A673 (cell line): ENCODE measurements at regions not wholly inside any gene's neighbourhood (a gene's known extent, or its start where the extent isn't known, plus 50 kb on each side); places are given as distances from the start of the nearest gene placed in this dataset.
"Not testable (repeated sequence)": the region's sequence is repeated elsewhere in the genome, so short reads cannot be mapped to it uniquely, and the experiment has no call there.

Source experiments
- BruUV-seq: library from RNA; stranded (reverse); fragments of 400-500 nt; replicated peaks from 2 replicates; lab custom pipeline; 2021; lab: Mats Ljungman, UMichigan
- CTCF ChIA-PET: fragments of 300-600 bp; sonication (Branson Sonifier 250); formaldehyde crosslinking; loops from one replicate; lab custom pipeline; 2022; ENCODE audit warnings: antibody characterized with exemption; lab: Charles Lee
- POLR2A ChIA-PET: fragments of 300-600 bp; sonication (Branson Sonifier 250); formaldehyde crosslinking; loops from one replicate; lab custom pipeline; 2022; ENCODE audit warnings: antibody characterized with exemption; ENCODE audit not compliant: low non-redundant PET; lab: Charles Lee
- DNase-seq: peaks from one replicate; pipeline ENCODE4 v3.0.0-alpha.2; 2015; ENCODE audit warnings: low spot score
- H3K27ac ChIP-seq: fragments of 200-600 bp; sonication (generic); 2 replicates; pipeline ENCODE4 v1.5.1; 2016; ENCODE audit warnings: mixed run types, low read depth, mild to moderate bottlenecking, mixed read lengths, antibody characterized with exemption, low read length; ENCODE audit not compliant: poor library complexity, severe bottlenecking
- H3K27me3 ChIP-seq: fragments of 200-600 bp; sonication (generic); replicated peaks from 2 replicates; pipeline ENCODE4 v1.6.1; 2017; ENCODE audit warnings: mixed run types, low read depth, mild to moderate bottlenecking, mixed read lengths, antibody characterized with exemption, low read length; ENCODE audit not compliant: insufficient read depth, poor library complexity
- H3K36me3 ChIP-seq: fragments of 200-600 bp; sonication (generic); 2 replicates; pipeline ENCODE4 v1.6.1; 2016; ENCODE audit warnings: mixed run types, mild to moderate bottlenecking, mixed read lengths, antibody characterized with exemption, low read length; ENCODE audit not compliant: insufficient read depth, poor library complexity, severe bottlenecking
- H3K4me1 ChIP-seq: fragments of 200-600 bp; sonication (generic); 2 replicates; pipeline ENCODE4 v1.6.1; 2017; ENCODE audit warnings: mixed run types, mild to moderate bottlenecking, mixed read lengths, antibody characterized with exemption, low read length; ENCODE audit not compliant: insufficient read depth, poor library complexity, severe bottlenecking
- H3K4me3 ChIP-seq: fragments of 200-600 bp; sonication (generic); 2 replicates; pipeline ENCODE4 v1.5.1; 2016; ENCODE audit warnings: low read depth, mixed run types, mild to moderate bottlenecking, mixed read lengths, low read length; ENCODE audit not compliant: poor library complexity, severe bottlenecking
- H3K9me3 ChIP-seq: fragments of 200-600 bp; sonication (generic); 2 replicates; pipeline ENCODE4 v1.6.1; 2016; ENCODE audit warnings: mixed run types, low read depth, mild to moderate bottlenecking, mixed read lengths, antibody characterized with exemption, low read length; ENCODE audit not compliant: poor library complexity, severe bottlenecking
- EZH2 ChIP-seq: fragments of 200-600 bp; sonication (generic); IDR thresholded peaks from 2 replicates; pipeline ENCODE4 v1.6.1; 2017; ENCODE audit warnings: borderline replicate concordance, low read depth, mild to moderate bottlenecking, mixed read lengths, antibody characterized with exemption, low read length; ENCODE audit not compliant: poor library complexity, severe bottlenecking
- intact Hi-C: fragments of 100-400 bp; cut with micrococcal nuclease; formaldehyde crosslinking; loops from one replicate; pipeline ENCODE4 v1.10.0; 2022; ENCODE audit not compliant: unreplicated experiment
- TF ChIP-seq, protein P1 (sequence below): fragments of 300-800, 200-600 bp; sonication (generic); conservative IDR thresholded peaks from 2 replicates; pipeline ENCODE4 v1.5.1; 2017; ENCODE audit warnings: low read depth, mild to moderate bottlenecking, antibody characterized with exemption, low read length, moderate library complexity, mixed read lengths

DNA sequence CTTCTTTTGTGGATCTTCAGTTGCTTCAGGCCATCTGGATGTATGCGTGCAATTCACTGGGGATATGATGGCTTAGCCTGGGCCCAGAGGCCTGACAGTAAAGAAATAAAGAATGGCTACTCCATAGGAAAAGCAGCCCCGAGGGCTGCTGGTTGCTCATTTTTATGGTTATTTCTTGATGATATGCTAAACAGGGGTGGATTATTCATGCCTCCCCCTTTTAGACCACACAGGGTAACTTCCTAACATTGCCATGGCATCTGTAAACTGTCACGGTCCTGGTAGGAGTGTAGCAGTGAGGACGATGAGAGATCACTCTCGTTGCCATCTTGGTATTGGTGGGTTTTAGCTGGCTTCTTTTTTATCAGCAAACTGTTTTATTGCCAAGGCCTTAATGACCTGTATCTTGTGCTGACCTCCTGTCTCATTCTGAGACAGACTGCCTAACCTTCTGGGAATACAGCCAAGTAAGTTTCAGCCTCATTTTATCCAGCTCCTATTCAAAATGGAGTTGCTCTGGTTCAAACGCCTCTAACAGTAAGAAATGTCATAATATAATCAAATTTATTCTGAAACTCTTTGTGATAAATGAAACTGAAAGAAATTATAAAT is 60.5 kb downstream of the DSEL start:
- no peaks in the 10 kb centered on the region for H3K36me3 ChIP-seq
- DNase-seq = peak; percentile 14
- no peak overlapping the region for H3K4me3 ChIP-seq
- TF ChIP-seq, protein P1, sequence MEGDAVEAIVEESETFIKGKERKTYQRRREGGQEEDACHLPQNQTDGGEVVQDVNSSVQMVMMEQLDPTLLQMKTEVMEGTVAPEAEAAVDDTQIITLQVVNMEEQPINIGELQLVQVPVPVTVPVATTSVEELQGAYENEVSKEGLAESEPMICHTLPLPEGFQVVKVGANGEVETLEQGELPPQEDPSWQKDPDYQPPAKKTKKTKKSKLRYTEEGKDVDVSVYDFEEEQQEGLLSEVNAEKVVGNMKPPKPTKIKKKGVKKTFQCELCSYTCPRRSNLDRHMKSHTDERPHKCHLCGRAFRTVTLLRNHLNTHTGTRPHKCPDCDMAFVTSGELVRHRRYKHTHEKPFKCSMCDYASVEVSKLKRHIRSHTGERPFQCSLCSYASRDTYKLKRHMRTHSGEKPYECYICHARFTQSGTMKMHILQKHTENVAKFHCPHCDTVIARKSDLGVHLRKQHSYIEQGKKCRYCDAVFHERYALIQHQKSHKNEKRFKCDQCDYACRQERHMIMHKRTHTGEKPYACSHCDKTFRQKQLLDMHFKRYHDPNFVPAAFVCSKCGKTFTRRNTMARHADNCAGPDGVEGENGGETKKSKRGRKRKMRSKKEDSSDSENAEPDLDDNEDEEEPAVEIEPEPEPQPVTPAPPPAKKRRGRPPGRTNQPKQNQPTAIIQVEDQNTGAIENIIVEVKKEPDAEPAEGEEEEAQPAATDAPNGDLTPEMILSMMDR = no peak
- TF ChIP-seq EZH2 = no peak
- POLR2A ChIA-PET = no interaction called here
- no TSS peak for BruUV-seq
- CTCF ChIA-PET = no interaction called here
- intact Hi-C loops = no loop called here
- no peaks in the 10 kb centered on the region for H3K4me1 ChIP-seq
- H3K27me3 ChIP-seq = no peaks in the 10 kb centered on the region
- H3K9me3 ChIP-seq = peaks cover 7% of the 10 kb centered on the region
- no peak overlapping the region for H3K27ac ChIP-seq

DNA sequence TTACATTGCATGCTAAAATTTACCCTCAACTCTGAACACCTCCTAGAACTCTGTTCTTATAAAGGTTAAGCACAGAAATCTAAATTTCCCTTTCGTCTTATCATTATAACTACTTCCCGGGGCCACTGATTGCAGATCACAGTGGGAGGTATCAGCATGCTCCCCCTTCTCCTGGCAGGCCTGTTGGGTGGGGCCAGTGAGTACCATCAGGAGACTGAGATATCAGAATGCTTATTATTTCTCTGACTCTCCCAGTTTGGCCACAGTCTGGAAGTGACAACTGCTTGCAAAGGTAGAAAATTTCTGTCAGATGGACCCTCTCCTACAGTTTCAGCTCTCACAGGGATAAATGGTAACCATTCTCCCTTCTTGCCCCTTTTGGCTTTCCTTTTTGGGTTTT is 62.6 kb downstream of the DSEL start:
- TF ChIP-seq, protein P1 = no peak
- TF ChIP-seq EZH2 = no peak
- Histone ChIP-seq H3K4me1 (no peaks in the 10 kb centered on the region), H3K27ac (no peak overlapping the region), H3K9me3 (no peaks in the 10 kb centered on the region), H3K27me3 (no peaks in the 10 kb centered on the region), H3K36me3 (no peaks in the 10 kb centered on the region), H3K4me3 (no peak overlapping the region)
- ChIA-PET POLR2A (no interaction called here), CTCF (no interaction called here)
- peak; percentile 33 for DNase-seq
- intact Hi-C loops = no loop called here
- BruUV-seq = no TSS peak

DNA sequence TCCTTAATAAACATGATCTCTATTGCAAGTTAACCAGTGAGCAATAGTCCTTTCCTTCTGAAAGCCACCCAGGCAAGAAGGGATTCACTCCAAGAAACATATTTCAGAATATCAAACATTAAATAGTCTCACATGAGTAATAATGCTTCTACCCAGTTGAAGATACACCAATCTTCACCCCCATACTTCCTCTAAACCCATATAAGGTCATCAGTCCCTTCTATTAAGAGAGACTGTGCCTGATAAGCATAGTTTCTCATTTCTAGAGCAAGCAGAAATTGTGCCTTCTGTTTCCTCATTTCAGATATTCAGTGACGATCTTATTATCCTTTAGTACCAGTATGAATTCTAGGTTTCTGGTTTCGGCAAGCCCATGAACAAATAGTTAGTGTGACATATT is 64.6 kb downstream of the DSEL start:
- TF ChIP-seq EZH2 = no peak
- TF ChIP-seq, protein P1 = no peak
- no peak overlapping the region for H3K4me3 ChIP-seq
- DNase-seq = no peak
- H3K4me1 ChIP-seq = no peaks in the 10 kb centered on the region
- intact Hi-C loops = no loop called here
- H3K27ac ChIP-seq = no peak overlapping the region
- ChIA-PET CTCF (no interaction called here), POLR2A (no interaction called here)
- H3K9me3 ChIP-seq = no peaks in the 10 kb centered on the region
- no TSS peak for BruUV-seq
- H3K27me3 ChIP-seq = no peaks in the 10 kb centered on the region
- no peaks in the 10 kb centered on the region for H3K36me3 ChIP-seq

DNA sequence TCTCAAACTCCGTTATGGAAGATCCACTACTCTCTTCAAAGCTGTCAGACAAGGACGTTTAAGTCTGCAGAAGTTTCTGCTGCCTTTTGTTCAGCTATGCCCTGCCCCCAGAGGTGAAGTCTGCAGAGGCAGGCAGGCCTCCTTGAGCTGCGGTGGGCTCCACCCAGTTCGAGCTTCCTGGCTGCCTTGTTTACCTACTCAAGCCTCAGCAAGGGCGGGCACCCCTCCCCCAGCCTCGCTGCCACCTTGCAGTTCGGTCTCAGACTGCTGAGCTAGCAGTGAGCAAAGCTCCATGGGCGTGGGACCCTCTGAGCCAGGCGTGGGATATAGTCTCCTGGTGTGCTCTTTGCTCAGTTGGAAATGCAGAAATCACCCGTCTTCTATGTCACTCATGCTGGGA is 65.4 kb downstream of the DSEL start:
- H3K27me3 ChIP-seq, intact Hi-C loops, H3K27ac ChIP-seq, H3K9me3 ChIP-seq, H3K4me3 ChIP-seq, H3K4me1 ChIP-seq, BruUV-seq, DNase-seq, H3K36me3 ChIP-seq, CTCF ChIA-PET, POLR2A ChIA-PET: not testable (repeated sequence)
